Prostate gland (tissue), 2 donors: ENCODE measurements at regions not wholly inside any gene's neighbourhood (a gene's known extent, or its start where the extent isn't known, plus 50 kb on each side); places are given as distances from the start of the nearest gene placed in this dataset.

Source experiments
- DNase-seq: peaks from one replicate; pipeline ENCODE4 v3.0.0-alpha.2; 2019; ENCODE audit warnings: low spot score
- H3K27ac ChIP-seq, 2 donors: fragments of 200-600 bp; sonication (generic); 2 replicates each; pipeline ENCODE4 v1.5.1; 2017 to 2019
- H3K27me3 ChIP-seq: fragments of 200-600 bp; sonication (generic); replicated peaks from 2 replicates; pipeline ENCODE4 v1.5.1; 2019; ENCODE audit not compliant: insufficient read depth
- H3K36me3 ChIP-seq, 2 donors: fragments of 200-600 bp; sonication (generic); 1 replicate in 1 of 2; 2 replicates in 1 of 2; pipeline versions ENCODE4 v1.5.1 to v1.8.1; 2017 to 2019
- H3K4me1 ChIP-seq: fragments of 200-600 bp; sonication (generic); replicated peaks from 2 replicates; pipeline ENCODE4 v1.5.1; 2019
- H3K4me3 ChIP-seq, 2 donors: fragments of 200-600 bp; sonication (generic); 2 replicates each; pipeline ENCODE4 v1.5.1; 2017 to 2019
- H3K9me3 ChIP-seq: fragments of 200-600 bp; sonication (generic); 2 replicates; pipeline ENCODE4 v1.5.1; 2017
- CTCF ChIP-seq, 4 experiments: fragments of 200-600 bp in 2 of 4; fragments of 450-650 bp in 2 of 4; sonication (generic) in 2 of 4; IDR thresholded peaks; 1 replicate in 3 of 4; 2 replicates in 1 of 4; pipeline ENCODE4 v1.5.1; 2016 to 2019; ENCODE audit warnings: antibody characterized with exemption in 4 of 4, mild to moderate bottlenecking in 2 of 4, moderate library complexity in 2 of 4
- POLR2A ChIP-seq: fragments of 450-650 bp; IDR thresholded peaks from one replicate; pipeline ENCODE4 v1.6.1; 2016; ENCODE audit warnings: antibody characterized with exemption, mild to moderate bottlenecking
- POLR2AphosphoS5 ChIP-seq: sonication (generic); formaldehyde crosslinking; IDR thresholded peaks from one replicate; pipeline ENCODE4 v1.6.1; 2017; ENCODE audit warnings: antibody characterized with exemption
- WGBS: methylation state at CpG from one replicate; pipeline ENCODE4 v1.1.5; 2018; 5-methylcytosine and 5-hydroxymethylcytosine counted together
- intact Hi-C: fragments of 100-400 bp; cut with DNase I; formaldehyde crosslinking; loops from one replicate; pipeline ENCODE4 v1.14.2; 2022

- Histone ChIP-seq H3K4me1 (no peaks in the 10 kb centered on the region), H3K4me3 (no peak overlapping the region), H3K27me3 (no peaks in the 10 kb centered on the region), H3K9me3 (no peaks in the 10 kb centered on the region), H3K27ac (no peak overlapping the region), H3K36me3 (no peaks in the 10 kb centered on the region)
- intact Hi-C loops, result no loop called here
- TF ChIP-seq POLR2A (no peak), CTCF (IDR thresholded peaks at IDR 0.05) (no peak), POLR2AphosphoS5 (no peak)
- DNase-seq, result no peak
- 88% methylated on average over 3 of the region's 3 CpGs for WGBS
Observed at GRCh38 chr20:10877342-10877741, 203.5 kb upstream of the JAG1 start.

DNA sequence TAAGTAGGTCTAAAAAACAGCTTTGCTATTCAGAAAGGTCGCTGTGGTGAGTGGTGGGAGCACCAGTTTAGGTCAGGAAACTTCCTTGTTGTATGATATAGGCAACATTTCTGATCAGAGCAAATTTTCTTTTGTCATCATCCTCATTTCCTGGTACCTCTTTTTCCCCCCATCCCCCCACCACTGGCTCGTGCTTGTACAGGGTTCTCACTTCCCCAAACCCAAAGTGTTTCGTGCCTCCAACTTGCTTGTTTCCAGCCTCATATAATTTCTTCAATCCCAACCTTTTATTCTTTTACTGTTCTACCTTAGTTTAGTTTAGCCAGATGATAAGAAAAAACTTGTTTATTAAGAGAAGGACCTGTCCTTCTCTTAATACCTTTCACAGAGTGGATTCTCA is 209.4 kb upstream of the JAG1 start:
- no peaks in the 10 kb centered on the region for H3K27me3 ChIP-seq
- H3K4me3 ChIP-seq, result no peak overlapping the region
- no peaks in the 10 kb centered on the region for H3K4me1 ChIP-seq
- no peak overlapping the region for H3K27ac ChIP-seq
- H3K9me3 ChIP-seq, result no peaks in the 10 kb centered on the region
- H3K36me3 ChIP-seq, result no peaks in the 10 kb centered on the region
- no peak for DNase-seq
- WGBS, result 83% methylated on average over 3 of the region's 3 CpGs
- no peak for TF ChIP-seq POLR2AphosphoS5
- TF ChIP-seq POLR2A, result no peak
- no peak for TF ChIP-seq CTCF (IDR thresholded peaks at IDR 0.05)
- intact Hi-C loops, result no loop called here

DNA sequence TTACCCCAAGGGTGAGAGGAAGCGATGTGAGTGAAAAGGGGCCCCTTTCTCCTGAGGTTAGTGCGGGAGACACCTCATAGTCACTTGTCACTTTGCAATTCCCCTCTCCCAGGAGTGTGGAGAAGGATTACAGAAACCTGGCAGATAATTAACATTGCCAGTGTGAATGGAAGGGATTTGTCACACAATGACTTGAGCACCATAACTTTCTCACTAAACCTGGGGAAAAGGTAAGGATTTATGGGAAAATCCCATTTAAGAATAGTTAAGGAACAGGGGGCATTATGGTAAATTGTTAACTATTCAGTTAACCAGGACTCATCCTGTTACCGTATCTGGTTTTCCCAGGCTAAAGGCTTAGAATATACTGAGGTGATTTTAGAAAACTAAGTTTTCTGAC is 219.5 kb upstream of the JAG1 start:
- no peaks in the 10 kb centered on the region for H3K4me1 ChIP-seq
- H3K36me3 ChIP-seq, result no peaks in the 10 kb centered on the region
- intact Hi-C loops, result no loop called here
- TF ChIP-seq POLR2AphosphoS5 (no peak), CTCF (IDR thresholded peaks at IDR 0.05) (no peak), POLR2A (no peak)
- no peak for DNase-seq
- no peak overlapping the region for H3K4me3 ChIP-seq
- no peak overlapping the region for H3K27ac ChIP-seq
- no peaks in the 10 kb centered on the region for H3K9me3 ChIP-seq
- WGBS, result 96% methylated on average over 3 of the region's 3 CpGs
- no peaks in the 10 kb centered on the region for H3K27me3 ChIP-seq

GRCh38 chr20:10897336-10897735 is 223.5 kb upstream of the JAG1 start:
- 68% methylated on average over 1 of the region's 1 CpG for WGBS
- intact Hi-C loops, result no loop called here
- H3K27me3 ChIP-seq, result no peaks in the 10 kb centered on the region
- no peak for TF ChIP-seq POLR2AphosphoS5
- TF ChIP-seq POLR2A, result no peak
- no peak for TF ChIP-seq CTCF (IDR thresholded peaks at IDR 0.05)
- H3K4me1 ChIP-seq, result no peaks in the 10 kb centered on the region
- DNase-seq, result no peak
- no peak overlapping the region for H3K27ac ChIP-seq
- H3K9me3 ChIP-seq, result no peaks in the 10 kb centered on the region
- H3K4me3 ChIP-seq, result no peak overlapping the region
- no peaks in the 10 kb centered on the region for H3K36me3 ChIP-seq

- intact Hi-C loops, result no loop called here
- Histone ChIP-seq H3K9me3 (no peaks in the 10 kb centered on the region), H3K36me3 (no peaks in the 10 kb centered on the region), H3K27ac (no peak overlapping the region), H3K27me3 (no peaks in the 10 kb centered on the region), H3K4me1 (no peaks in the 10 kb centered on the region), H3K4me3 (no peak overlapping the region)
- TF ChIP-seq POLR2A, result no peak
- no peak for TF ChIP-seq POLR2AphosphoS5
- no peak for TF ChIP-seq CTCF (IDR thresholded peaks at IDR 0.05)
- DNase-seq, result no peak
- WGBS, result 88% methylated on average over 1 of the region's 1 CpG
Observed at GRCh38 chr20:10898552-10898951, 224.8 kb upstream of the JAG1 start.
